HG02884 (cell line): ENCODE measurements at regions not wholly inside any gene's neighbourhood (a gene's known extent, or its start where the extent isn't known, plus 50 kb on each side); places are given as distances from the start of the nearest gene placed in this dataset.
"Not testable (repeated sequence)": the region's sequence is repeated elsewhere in the genome, so short reads cannot be mapped to it uniquely, and the experiment has no call there.

Source experiments
- ATAC-seq: cut with Tn5 transposase; IDR thresholded peaks from one replicate; pipeline ENCODE4 v1.9.1; 2021; ENCODE audit warnings: mild to moderate bottlenecking, moderate library complexity; ENCODE audit not compliant: unreplicated experiment

GRCh38 chr3:6601374-6601773 lies 259.5 kb upstream of the GRM7 start:
- no peak for ATAC-seq

- no peak for ATAC-seq
Measured at GRCh38 chr3:6602329-6602728, 258.6 kb upstream of the GRM7 start.

DNA sequence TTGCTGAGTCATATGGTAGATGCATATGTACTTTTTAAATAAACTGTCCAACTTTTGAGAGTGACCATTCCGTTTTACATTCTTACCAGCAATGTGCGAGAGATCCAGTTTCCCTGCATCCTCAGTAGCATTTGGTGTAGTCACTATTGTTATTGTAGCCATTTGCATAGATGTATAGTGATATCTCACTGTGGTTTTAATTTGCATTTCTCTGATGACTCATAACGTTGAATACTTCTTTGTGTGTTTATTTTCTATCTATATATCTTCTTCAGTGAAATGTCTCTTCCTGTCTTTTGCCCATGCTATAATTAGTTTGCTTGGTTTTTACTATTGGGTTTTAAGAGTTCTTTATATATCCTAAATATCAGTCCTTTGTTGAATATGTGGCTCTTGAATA lies 255.7 kb upstream of the GRM7 start:
- ATAC-seq: peak; percentile 55

DNA sequence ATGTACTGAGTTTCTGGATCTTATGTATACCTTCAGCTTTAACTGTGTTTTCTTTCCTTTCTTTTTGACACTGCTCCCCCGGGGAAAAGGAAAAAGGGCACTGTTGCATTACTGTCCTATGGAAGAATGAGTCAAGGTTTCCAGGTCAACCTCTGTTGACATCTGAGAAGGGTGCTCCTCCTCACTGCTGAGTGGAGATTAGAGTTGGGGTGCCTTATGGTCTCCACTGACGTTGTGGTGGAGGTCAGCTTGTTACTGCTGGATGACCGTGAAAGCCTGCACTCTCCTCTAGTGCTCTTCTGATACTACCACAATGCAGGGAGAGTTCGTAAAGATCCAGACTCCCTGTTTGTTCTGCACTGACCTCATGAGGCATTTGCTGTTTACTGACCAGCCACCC lies 252.1 kb upstream of the GRM7 start:
- no peak for ATAC-seq

GRCh38 chr3:6612034-6612616 lies 248.8 kb upstream of the GRM7 start:
- no peak for ATAC-seq

GRCh38 chr3:6622260-6622659 lies 238.7 kb upstream of the GRM7 start:
- ATAC-seq: no peak

GRCh38 chr3:6622712-6623111 lies 238.2 kb upstream of the GRM7 start:
- no peak for ATAC-seq

- ATAC-seq: no peak
Measured at GRCh38 chr3:6631376-6631775, 229.5 kb upstream of the GRM7 start.

GRCh38 chr3:6640907-6641306 lies 220.0 kb upstream of the GRM7 start:
- peak; percentile 31 for ATAC-seq

DNA sequence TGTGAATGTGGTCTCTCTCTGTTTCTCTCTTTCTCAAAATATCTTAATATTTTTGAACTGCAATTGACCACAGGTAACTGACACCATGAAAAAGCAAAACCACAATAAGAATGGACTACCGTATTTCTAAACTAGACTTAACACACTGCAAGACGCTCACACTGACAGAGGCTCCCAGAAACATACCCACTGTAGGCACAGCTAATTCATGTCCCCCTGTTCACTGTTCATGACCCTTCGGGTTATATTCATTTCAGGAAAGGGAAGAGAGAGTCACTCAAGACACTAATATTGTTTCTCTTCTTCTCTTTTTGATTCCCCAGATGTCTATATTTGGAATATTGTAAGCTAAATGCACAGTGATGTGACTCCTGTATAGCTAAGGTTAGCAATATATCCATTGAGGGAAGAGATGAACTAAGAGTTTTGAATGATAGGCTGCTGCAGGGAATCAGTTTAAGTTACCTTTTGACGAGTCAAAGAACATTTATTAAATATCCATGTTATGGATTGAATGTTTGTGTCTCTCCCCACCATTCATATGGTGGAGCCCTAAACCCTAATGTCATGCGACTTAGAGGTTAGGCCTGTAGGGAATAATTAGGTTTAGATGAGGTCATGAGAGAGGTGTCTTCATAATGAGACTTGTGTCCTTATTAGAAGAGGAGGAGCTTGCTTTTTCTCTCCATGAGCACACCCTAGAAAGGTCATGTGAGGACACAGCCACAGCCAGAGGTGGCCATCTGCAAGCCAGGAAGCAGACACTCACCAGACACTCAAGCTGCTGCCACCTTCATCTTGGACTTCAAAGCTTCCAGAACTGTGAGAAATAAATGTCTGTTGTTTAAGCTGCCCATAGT lies 216.6 kb upstream of the GRM7 start:
- ATAC-seq: no peak

DNA sequence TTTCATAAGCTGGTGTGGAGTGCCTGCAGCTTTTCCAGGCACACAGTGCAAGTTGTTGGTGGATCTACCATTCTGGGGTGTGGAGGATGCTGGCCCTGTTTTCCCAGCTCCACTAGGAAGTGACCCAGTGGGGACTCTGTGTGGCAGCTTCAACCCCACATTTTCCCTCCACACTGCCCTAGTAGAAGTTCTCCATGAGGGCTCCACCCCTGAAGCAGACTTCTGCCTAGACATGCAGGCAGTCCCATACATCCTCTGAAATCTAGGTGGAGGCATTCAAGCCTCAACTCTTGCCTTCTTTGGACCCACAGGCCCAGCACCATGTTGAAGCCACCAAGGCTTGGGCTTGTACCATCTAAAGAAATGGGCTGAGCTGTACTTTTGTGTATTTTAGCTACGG lies 206.2 kb upstream of the GRM7 start:
- no peak for ATAC-seq

GRCh38 chr3:6655275-6655674 lies 205.6 kb upstream of the GRM7 start:
- no peak for ATAC-seq

GRCh38 chr3:6657591-6657990 lies 203.3 kb upstream of the GRM7 start:
- no peak for ATAC-seq

GRCh38 chr3:6667354-6667753 lies 193.6 kb upstream of the GRM7 start:
- no peak for ATAC-seq

DNA sequence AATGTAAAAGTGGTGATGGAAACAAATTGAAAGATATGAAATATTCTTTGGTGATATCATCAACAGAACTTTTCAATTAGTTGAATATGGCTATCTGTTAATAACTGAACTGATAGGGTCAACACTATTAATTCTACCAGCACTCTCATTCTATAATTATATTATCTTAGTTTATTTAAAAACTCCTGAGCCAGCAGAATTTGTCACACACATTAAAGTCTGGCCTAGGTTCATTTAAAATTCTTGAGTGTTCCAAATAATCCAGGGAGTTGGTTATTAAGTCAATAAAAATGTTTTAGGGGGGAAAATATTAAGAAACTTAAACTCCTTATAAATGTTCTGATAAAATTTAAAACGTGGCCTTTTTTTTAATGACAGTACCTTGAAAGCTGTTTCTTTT lies 189.6 kb upstream of the GRM7 start:
- ATAC-seq: no peak

GRCh38 chr3:6679510-6679909 lies 181.4 kb upstream of the GRM7 start:
- ATAC-seq: peak; percentile 30

- peak; percentile 93 for ATAC-seq
Measured at GRCh38 chr3:6680119-6680806, 180.7 kb upstream of the GRM7 start.

DNA sequence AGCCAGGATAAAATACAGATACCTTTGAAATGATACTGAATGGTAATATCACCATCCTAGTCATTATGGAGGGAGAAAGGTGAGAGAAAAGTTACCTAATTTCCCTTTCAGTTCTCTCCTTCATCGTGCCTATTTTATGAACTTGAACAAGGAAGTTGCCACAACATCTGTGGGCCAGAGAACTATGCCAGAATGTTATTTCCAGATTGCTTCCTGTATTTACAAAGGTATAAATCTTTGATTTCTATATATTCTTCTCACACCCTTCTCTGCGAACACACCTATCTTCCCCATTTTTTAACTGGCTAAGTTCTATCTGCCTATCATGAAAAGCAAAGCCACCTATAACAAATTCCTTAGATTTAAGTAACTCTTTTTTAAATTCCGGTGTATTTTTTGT lies 163.6 kb upstream of the GRM7 start:
- no peak for ATAC-seq

DNA sequence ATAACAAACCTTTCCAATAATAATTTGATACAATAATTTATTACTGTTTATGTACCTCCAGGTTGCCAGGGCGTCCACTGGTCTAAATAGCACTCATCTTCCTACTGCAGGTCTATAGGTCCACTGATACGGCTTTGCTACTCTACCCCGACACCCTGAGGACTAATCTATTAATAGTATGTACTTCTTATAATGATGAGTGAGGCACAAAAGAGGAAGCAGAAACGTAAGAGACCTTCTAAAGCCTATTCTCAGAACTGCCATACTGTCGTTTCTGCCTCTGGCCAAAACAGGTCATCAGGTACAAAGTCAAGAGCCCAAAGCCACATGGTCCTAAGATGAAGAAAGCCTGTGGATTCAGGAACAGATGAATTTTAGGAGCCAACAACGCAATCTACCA lies 163.2 kb upstream of the GRM7 start:
- no peak for ATAC-seq

DNA sequence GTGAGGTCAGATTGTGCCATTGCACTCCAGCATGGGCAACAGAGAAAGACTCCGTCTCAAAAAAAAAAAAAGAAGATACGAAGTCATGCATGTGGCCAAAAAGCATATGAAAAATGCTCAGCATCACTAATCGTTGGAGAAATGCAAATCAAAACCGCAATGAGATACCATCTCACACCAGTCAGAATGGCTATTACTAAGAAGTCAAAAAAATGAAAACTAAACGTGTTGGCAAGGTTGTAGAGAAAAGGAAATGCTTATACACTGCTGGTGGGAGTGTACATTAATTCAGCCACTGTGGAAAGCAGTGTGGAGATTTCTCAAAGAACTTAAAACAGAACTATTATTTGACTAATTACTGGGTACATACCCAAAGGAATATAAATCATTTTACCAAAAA lies 156.1 kb upstream of the GRM7 start:
- not testable (repeated sequence) for ATAC-seq

- ATAC-seq: no peak
Measured at GRCh38 chr3:6706777-6707176, 154.1 kb upstream of the GRM7 start.

GRCh38 chr3:6709178-6709577 lies 151.7 kb upstream of the GRM7 start:
- no peak for ATAC-seq
